Fibroblast of lung (primary cell): ENCODE measurements at regions not wholly inside any gene's neighbourhood (a gene's known extent, or its start where the extent isn't known, plus 50 kb on each side); places are given as distances from the start of the nearest gene placed in this dataset.
"Not testable (repeated sequence)": the region's sequence is repeated elsewhere in the genome, so short reads cannot be mapped to it uniquely, and the experiment has no call there.

Experiments used
- DNase-seq, 2 donors: peaks; one replicate each; pipeline versions ENCODE4 v3.0.0 to v3.0.0-alpha.2; 2010; ENCODE audit warnings: low read depth in 2 of 2
- H2AFZ ChIP-seq: 2 replicates; pipeline ENCODE4 v1.5.1; 2012; ENCODE audit warnings: low read length, control low read depth, inconsistent platforms
- H3K27ac ChIP-seq: 2 replicates; pipeline ENCODE4 v1.5.1; 2011; ENCODE audit warnings: low read length, control low read depth; ENCODE audit not compliant: insufficient read depth
- H3K27me3 ChIP-seq: 2 replicates; pipeline ENCODE4 v1.5.1; 2011; ENCODE audit warnings: mild to moderate bottlenecking, low read length; ENCODE audit not compliant: control insufficient read depth, insufficient read depth
- H3K36me3 ChIP-seq: 2 replicates; pipeline ENCODE4 v1.5.1; 2011; ENCODE audit warnings: low read length; ENCODE audit not compliant: control insufficient read depth, insufficient read depth
- H3K4me1 ChIP-seq: 2 replicates; pipeline ENCODE4 v1.5.1; 2011; ENCODE audit warnings: low read length; ENCODE audit not compliant: control insufficient read depth, insufficient read depth; ENCODE audit errors: extremely low read depth
- H3K4me2 ChIP-seq: 2 replicates; pipeline ENCODE4 v1.5.1; 2011; ENCODE audit warnings: low read length, control low read depth; ENCODE audit not compliant: insufficient read depth; ENCODE audit errors: extremely low read depth
- H3K4me3 ChIP-seq, 4 experiments: fragments of 200-600 bp in 1 of 4; sonication (generic) in 1 of 4; replicated peaks in 1 of 4; 2 replicates each; pipeline ENCODE4 v1.5.1; 2011 to 2016; ENCODE audit warnings: low read length in 4 of 4, low read depth in 3 of 4, mild to moderate bottlenecking in 3 of 4, control low read depth in 2 of 4, inconsistent platforms in 1 of 4, mixed read lengths in 1 of 4; ENCODE audit not compliant: insufficient read depth in 1 of 4; ENCODE audit errors: control extremely low read depth in 1 of 4
- H3K79me2 ChIP-seq: 2 replicates; pipeline ENCODE4 v1.5.1; 2012; ENCODE audit warnings: mild to moderate bottlenecking, low read length, inconsistent platforms; ENCODE audit not compliant: control insufficient read depth, insufficient read depth
- H3K9ac ChIP-seq: 2 replicates; pipeline ENCODE4 v1.5.1; 2011; ENCODE audit warnings: mild to moderate bottlenecking, low read length, control low read depth; ENCODE audit not compliant: insufficient read depth
- H3K9me3 ChIP-seq: 2 replicates; pipeline ENCODE4 v1.5.1; 2012; ENCODE audit warnings: low read depth, low read length; ENCODE audit not compliant: control insufficient read depth, insufficient read depth
- H4K20me1 ChIP-seq: 2 replicates; pipeline ENCODE4 v1.5.1; 2011; ENCODE audit warnings: low read length; ENCODE audit not compliant: control insufficient read depth, insufficient read depth; ENCODE audit errors: extremely low read depth
- EZH2 ChIP-seq: IDR thresholded peaks from 2 replicates; pipeline ENCODE4 v1.5.1; 2012; ENCODE audit warnings: low read length, control low read depth, mild to moderate bottlenecking; ENCODE audit errors: missing control alignments
- TF ChIP-seq, protein P1 (sequence below), 2 donors: IDR thresholded peaks in 1 of 2; conservative IDR thresholded peaks in 1 of 2; 1 replicate in 1 of 2; 2 replicates in 1 of 2; pipeline ENCODE4 v1.5.1; 2011 to 2012; ENCODE audit warnings: low read length in 2 of 2, control low read depth in 1 of 2, inconsistent platforms in 1 of 2, low read depth in 1 of 2, mild to moderate bottlenecking in 1 of 2

- no peaks in the 10 kb centered on the region for H3K79me2 ChIP-seq
- H3K4me1 ChIP-seq: no peaks in the 10 kb centered on the region
- DNase-seq: no peak
- H3K9me3 ChIP-seq: no peaks in the 10 kb centered on the region
- TF ChIP-seq, protein P1, sequence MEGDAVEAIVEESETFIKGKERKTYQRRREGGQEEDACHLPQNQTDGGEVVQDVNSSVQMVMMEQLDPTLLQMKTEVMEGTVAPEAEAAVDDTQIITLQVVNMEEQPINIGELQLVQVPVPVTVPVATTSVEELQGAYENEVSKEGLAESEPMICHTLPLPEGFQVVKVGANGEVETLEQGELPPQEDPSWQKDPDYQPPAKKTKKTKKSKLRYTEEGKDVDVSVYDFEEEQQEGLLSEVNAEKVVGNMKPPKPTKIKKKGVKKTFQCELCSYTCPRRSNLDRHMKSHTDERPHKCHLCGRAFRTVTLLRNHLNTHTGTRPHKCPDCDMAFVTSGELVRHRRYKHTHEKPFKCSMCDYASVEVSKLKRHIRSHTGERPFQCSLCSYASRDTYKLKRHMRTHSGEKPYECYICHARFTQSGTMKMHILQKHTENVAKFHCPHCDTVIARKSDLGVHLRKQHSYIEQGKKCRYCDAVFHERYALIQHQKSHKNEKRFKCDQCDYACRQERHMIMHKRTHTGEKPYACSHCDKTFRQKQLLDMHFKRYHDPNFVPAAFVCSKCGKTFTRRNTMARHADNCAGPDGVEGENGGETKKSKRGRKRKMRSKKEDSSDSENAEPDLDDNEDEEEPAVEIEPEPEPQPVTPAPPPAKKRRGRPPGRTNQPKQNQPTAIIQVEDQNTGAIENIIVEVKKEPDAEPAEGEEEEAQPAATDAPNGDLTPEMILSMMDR (conservative IDR thresholded peaks at IDR 0.05 in 1 of 2, IDR thresholded peaks at IDR 0.05 in 1 of 2; ENCODE audit: low read depth in 1 of 2, low read length in 2 of 2): no peak
- no peak for TF ChIP-seq EZH2
- H3K27ac ChIP-seq: no peak overlapping the region
- H3K4me2 ChIP-seq: no peak overlapping the region
- H3K9ac ChIP-seq: no peak overlapping the region
- H4K20me1 ChIP-seq: no peaks in the 10 kb centered on the region
- no peaks in the 10 kb centered on the region for H3K27me3 ChIP-seq
- no peak overlapping the region for H3K4me3 ChIP-seq
- no peak overlapping the region for H2AFZ ChIP-seq
- no peaks in the 10 kb centered on the region for H3K36me3 ChIP-seq
Observed at GRCh38 chr2:167814881-167815718, 432.3 kb downstream of the STK39 start.

DNA sequence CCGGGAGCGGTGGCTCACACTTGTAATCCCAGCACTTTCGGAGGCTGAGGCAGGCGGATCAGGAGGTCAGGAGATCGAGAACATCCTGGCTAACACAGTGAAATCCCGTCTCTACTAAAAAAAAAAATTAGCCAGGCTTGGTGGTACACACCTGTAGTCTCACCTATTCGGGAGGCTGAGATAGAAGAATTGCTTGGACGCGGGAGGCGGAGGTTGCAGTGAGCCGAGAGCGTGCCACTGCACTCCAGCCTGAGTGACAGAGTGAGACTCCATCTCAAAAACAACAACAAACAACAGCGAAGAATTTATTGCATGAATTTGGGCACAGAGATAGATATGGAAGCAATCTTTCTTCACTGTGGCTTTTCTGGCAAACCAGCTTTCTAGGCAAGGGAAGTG lies 432.9 kb downstream of the STK39 start:
- not testable (repeated sequence) for H2AFZ ChIP-seq, H3K4me2 ChIP-seq, H3K27me3 ChIP-seq, H3K9me3 ChIP-seq, H3K9ac ChIP-seq, H3K27ac ChIP-seq, H3K4me3 ChIP-seq, H3K36me3 ChIP-seq, DNase-seq, H3K4me1 ChIP-seq, H3K79me2 ChIP-seq, H4K20me1 ChIP-seq

DNA sequence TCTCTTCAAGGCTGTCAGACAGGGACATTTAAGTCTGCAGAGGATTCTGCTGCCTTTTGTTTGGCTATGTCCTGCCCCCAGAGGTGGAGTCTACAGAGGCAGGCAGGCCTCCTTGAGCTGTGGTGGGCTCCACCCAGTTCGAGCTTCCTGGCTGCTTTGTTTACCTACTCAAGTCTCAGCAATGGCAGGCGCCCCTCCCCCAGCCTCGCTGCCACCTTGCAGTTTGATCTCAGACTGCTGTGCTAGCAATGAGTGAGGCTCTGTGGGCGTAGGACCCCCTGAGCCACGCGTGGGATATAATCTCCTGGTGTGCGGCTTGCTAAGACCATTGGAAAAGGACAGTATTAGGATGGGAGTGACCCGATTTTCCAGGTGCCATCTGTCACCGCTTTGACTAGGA lies 437.6 kb downstream of the STK39 start:
- H3K9me3 ChIP-seq, H3K4me2 ChIP-seq, H2AFZ ChIP-seq, DNase-seq, H3K9ac ChIP-seq, H3K36me3 ChIP-seq, H3K27ac ChIP-seq, H3K4me1 ChIP-seq, H3K4me3 ChIP-seq, H3K27me3 ChIP-seq, H3K79me2 ChIP-seq, H4K20me1 ChIP-seq: not testable (repeated sequence)

DNA sequence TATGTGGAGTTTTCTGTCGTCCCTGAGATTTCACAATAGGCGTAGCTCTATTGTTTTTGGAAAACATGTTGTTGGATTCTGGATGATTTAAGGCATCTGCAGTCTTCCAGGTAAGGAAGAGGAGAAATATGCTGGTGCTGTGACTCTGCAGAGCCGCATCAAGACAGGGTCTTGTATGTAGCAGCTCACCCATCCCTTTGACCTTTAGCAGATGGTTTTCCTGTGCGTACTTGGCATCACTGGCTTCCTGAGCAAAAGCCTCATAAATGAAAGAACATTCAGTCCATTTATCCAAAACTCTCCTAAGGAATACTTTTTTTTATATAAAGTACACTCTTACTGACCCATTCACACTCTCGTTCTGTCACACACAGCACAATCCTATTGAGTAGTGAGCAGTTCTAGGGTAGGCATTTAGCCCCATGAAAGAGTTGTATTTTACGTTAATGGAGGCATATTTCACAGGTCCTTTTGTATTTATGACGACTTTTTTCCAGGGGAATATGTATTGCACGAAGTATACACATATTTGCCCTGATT lies 443.9 kb downstream of the STK39 start:
- Histone ChIP-seq H3K4me2 (no peak overlapping the region), H3K9me3 (no peaks in the 10 kb centered on the region), H4K20me1 (no peaks in the 10 kb centered on the region), H3K79me2 (no peaks in the 10 kb centered on the region), H3K27me3 (no peaks in the 10 kb centered on the region), H3K4me1 (no peaks in the 10 kb centered on the region), H3K4me3 (no peak overlapping the region), H2AFZ (no peak overlapping the region), H3K36me3 (no peaks in the 10 kb centered on the region), H3K27ac (no peak overlapping the region), H3K9ac (no peak overlapping the region)
- no peak for DNase-seq
- TF ChIP-seq, protein P1 (conservative IDR thresholded peaks at IDR 0.05 in 1 of 2, IDR thresholded peaks at IDR 0.05 in 1 of 2; ENCODE audit: low read depth in 1 of 2, low read length in 2 of 2): no peak
- TF ChIP-seq EZH2: no peak
